ENCODE measurements at regions not wholly inside any gene's neighbourhood (a gene's known extent, or its start where the extent isn't known, plus 50 kb on each side); places are given as distances from the start of the nearest gene placed in this dataset.
"Not testable (repeated sequence)": the region's sequence is repeated elsewhere in the genome, so short reads cannot be mapped to it uniquely, and the experiment has no call there.

DNA sequence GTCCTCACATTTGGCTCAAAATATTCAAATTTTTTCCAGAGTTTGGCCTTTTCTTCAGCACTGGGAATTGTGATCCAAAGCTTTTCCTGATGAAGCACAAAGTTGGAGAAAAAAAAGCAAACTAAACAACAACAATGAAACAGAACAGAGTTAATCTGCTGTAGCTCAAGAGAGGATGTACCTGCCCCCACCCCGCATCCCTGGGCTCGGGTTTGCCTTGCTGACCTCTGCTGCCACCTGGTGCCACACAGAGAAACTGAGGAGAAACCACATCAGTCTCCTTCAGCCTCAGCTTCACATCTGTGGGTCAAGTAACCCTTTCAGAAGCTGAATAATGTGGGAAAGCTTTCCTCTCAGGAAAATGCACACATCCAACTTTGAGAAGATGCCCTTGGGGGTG, 290.4 kb downstream of the RTP5 start:
- not testable (repeated sequence) for DNase-seq

- not testable (repeated sequence) for DNase-seq
These were observed 295.6 kb downstream of the RTP5 start for GRCh38 chr2:242165115-242165514.

- not testable (repeated sequence) for DNase-seq
These were observed 301.8 kb downstream of the RTP5 start for GRCh38 chr2:242171290-242171689.

Measured in T1000 (cell line).